Neural progenitor cell (in vitro differentiated cells): ENCODE measurements at regions not wholly inside any gene's neighbourhood (a gene's known extent, or its start where the extent isn't known, plus 50 kb on each side); places are given as distances from the start of the nearest gene placed in this dataset.

Source experiments
- DNase-seq: peaks from one replicate; pipeline ENCODE4 v3.0.0-alpha.2; 2016; ENCODE audit warnings: low spot score
- H2AFZ ChIP-seq: fragments of 200-600 bp; sonication (generic); replicated peaks from 2 replicates; pipeline ENCODE4 v1.6.1; 2016; ENCODE audit warnings: antibody characterized with exemption
- H3F3A ChIP-seq: fragments of 200-600 bp; sonication (generic); 2 replicates; pipeline ENCODE4 v1.6.1; 2016; ENCODE audit warnings: antibody characterized with exemption, low read depth
- H3K27ac ChIP-seq: fragments of 200-600 bp; sonication (generic); 2 replicates; pipeline ENCODE4 v1.5.1; 2016; ENCODE audit warnings: mild to moderate bottlenecking
- H3K27me3 ChIP-seq: fragments of 200-600 bp; sonication (generic); 2 replicates; pipeline ENCODE4 v1.6.1; 2016; ENCODE audit warnings: mild to moderate bottlenecking, moderate library complexity
- H3K36me3 ChIP-seq: fragments of 200-600 bp; sonication (generic); 2 replicates; pipeline ENCODE4 v1.5.1; 2016
- H3K4me1 ChIP-seq: fragments of 200-600 bp; sonication (generic); 2 replicates; pipeline ENCODE4 v1.6.1; 2016; ENCODE audit warnings: mixed run types
- H3K4me2 ChIP-seq: fragments of 200-600 bp; sonication (generic); 2 replicates; pipeline ENCODE4 v1.6.1; 2016
- H3K4me3 ChIP-seq: fragments of 200-600 bp; sonication (generic); 2 replicates; pipeline ENCODE4 v1.5.1; 2016
- H3K79me2 ChIP-seq: fragments of 200-600 bp; sonication (generic); 2 replicates; pipeline ENCODE4 v1.6.1; 2016; ENCODE audit warnings: low read depth
- H3K9ac ChIP-seq: fragments of 200-600 bp; sonication (generic); 2 replicates; pipeline ENCODE4 v1.6.1; 2016
- H3K9me3 ChIP-seq: fragments of 200-600 bp; sonication (generic); 2 replicates; pipeline ENCODE4 v1.5.1; 2016; ENCODE audit warnings: low read depth
- H4K20me1 ChIP-seq: fragments of 200-600 bp; sonication (generic); 2 replicates; pipeline ENCODE4 v1.6.1; 2016; ENCODE audit warnings: low read depth
- H3K27ac Mint-ChIP-seq: 3 replicates; pipeline ENCODE4 v1.8.0; 2021; ENCODE audit warnings: mixed read lengths
- H3K27me3 Mint-ChIP-seq: 2 replicates; pipeline ENCODE4 v1.8.0; 2022; ENCODE audit warnings: low read depth, mild to moderate bottlenecking, inconsistent platforms, moderate library complexity, mixed read lengths; ENCODE audit not compliant: insufficient read depth
- H3K36me3 Mint-ChIP-seq: 3 replicates; pipeline ENCODE4 v1.8.0; 2021; ENCODE audit warnings: mixed read lengths
- H3K4me1 Mint-ChIP-seq: 3 replicates; pipeline ENCODE4 v1.8.0; 2021; ENCODE audit warnings: mixed read lengths
- H3K4me3 Mint-ChIP-seq: 3 replicates; pipeline ENCODE4 v1.8.0; 2021; ENCODE audit warnings: mild to moderate bottlenecking, moderate library complexity, mixed read lengths
- H3K9me3 Mint-ChIP-seq: 3 replicates; pipeline ENCODE4 v1.8.0; 2020; ENCODE audit warnings: mixed read lengths
- EZH2 ChIP-seq: fragments of 200-600 bp; sonication (generic); IDR thresholded peaks from 2 replicates; pipeline ENCODE4 v1.6.1; 2017; ENCODE audit warnings: antibody characterized with exemption, mild to moderate bottlenecking, moderate library complexity
- EZH2phosphoT487 ChIP-seq: fragments of 200-600 bp; sonication (generic); IDR thresholded peaks from 2 replicates; pipeline ENCODE4 v1.6.1; 2017; ENCODE audit warnings: antibody characterized with exemption
- TF ChIP-seq, protein P1 (sequence below): fragments of 200-600 bp; sonication (generic); IDR thresholded peaks from 2 replicates; pipeline ENCODE4 v1.5.1; 2017; ENCODE audit warnings: antibody characterized with exemption, mild to moderate bottlenecking

GRCh38 chr1:102365071-102365470 is 368.3 kb upstream of the OLFM3 start:
- H3K9me3 ChIP-seq, result no peaks in the 10 kb centered on the region
- no peak overlapping the region for H3K27ac Mint-ChIP-seq
- no peak overlapping the region for H3K4me2 ChIP-seq
- no peaks in the 10 kb centered on the region for H3K27me3 ChIP-seq
- no peaks in the 10 kb centered on the region for H3K79me2 ChIP-seq
- TF ChIP-seq EZH2, result no peak
- TF ChIP-seq, protein P1, sequence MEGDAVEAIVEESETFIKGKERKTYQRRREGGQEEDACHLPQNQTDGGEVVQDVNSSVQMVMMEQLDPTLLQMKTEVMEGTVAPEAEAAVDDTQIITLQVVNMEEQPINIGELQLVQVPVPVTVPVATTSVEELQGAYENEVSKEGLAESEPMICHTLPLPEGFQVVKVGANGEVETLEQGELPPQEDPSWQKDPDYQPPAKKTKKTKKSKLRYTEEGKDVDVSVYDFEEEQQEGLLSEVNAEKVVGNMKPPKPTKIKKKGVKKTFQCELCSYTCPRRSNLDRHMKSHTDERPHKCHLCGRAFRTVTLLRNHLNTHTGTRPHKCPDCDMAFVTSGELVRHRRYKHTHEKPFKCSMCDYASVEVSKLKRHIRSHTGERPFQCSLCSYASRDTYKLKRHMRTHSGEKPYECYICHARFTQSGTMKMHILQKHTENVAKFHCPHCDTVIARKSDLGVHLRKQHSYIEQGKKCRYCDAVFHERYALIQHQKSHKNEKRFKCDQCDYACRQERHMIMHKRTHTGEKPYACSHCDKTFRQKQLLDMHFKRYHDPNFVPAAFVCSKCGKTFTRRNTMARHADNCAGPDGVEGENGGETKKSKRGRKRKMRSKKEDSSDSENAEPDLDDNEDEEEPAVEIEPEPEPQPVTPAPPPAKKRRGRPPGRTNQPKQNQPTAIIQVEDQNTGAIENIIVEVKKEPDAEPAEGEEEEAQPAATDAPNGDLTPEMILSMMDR, result no peak
- no peak for TF ChIP-seq EZH2phosphoT487
- H3K4me1 ChIP-seq, result no peaks in the 10 kb centered on the region
- no peaks in the 10 kb centered on the region for H3K36me3 ChIP-seq
- no peaks in the 10 kb centered on the region for H3K4me1 Mint-ChIP-seq
- no peaks in the 10 kb centered on the region for H3K36me3 Mint-ChIP-seq
- no peak overlapping the region for H3K27ac ChIP-seq
- H3F3A ChIP-seq, result no peaks in the 10 kb centered on the region
- H3K9ac ChIP-seq, result no peak overlapping the region
- H3K27me3 Mint-ChIP-seq, result no peaks in the 10 kb centered on the region
- no peaks in the 10 kb centered on the region for H4K20me1 ChIP-seq
- H3K9me3 Mint-ChIP-seq, result no peaks in the 10 kb centered on the region
- DNase-seq, result peak; percentile 6
- no peak overlapping the region for H2AFZ ChIP-seq
- H3K4me3 ChIP-seq, result no peak overlapping the region
- no peak overlapping the region for H3K4me3 Mint-ChIP-seq

DNA sequence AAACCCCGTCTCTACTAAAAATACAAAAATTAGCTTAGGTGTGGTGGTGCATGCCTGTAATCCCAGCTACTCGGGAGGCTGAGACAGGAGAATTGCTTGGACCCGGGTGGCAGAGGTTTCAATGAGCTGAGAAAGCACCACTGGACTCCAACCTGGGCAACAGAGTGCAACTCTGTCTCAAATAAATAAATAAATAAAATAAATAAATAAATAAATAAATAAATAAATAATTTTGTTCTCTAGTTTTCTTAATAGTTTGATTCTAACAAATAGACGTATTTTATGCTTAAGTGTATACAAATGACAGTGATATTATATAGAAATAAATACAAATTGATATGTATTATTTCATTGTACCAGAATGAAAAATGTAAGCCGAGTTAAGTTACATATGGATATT is 339.9 kb upstream of the OLFM3 start:
- Mint-ChIP-seq H3K4me1 (no peaks in the 10 kb centered on the region), H3K9me3 (no peaks in the 10 kb centered on the region), H3K27me3 (peaks cover 2% of the 10 kb centered on the region), H3K27ac (no peak overlapping the region), H3K36me3 (no peaks in the 10 kb centered on the region), H3K4me3 (no peak overlapping the region)
- no peak for TF ChIP-seq EZH2phosphoT487
- TF ChIP-seq, protein P1, result no peak
- Histone ChIP-seq H3K4me1 (no peaks in the 10 kb centered on the region), H3K27ac (no peak overlapping the region), H4K20me1 (no peaks in the 10 kb centered on the region), H3F3A (no peaks in the 10 kb centered on the region), H3K36me3 (no peaks in the 10 kb centered on the region), H2AFZ (no peak overlapping the region), H3K79me2 (no peaks in the 10 kb centered on the region), H3K4me2 (no peak overlapping the region), H3K4me3 (no peak overlapping the region), H3K9ac (no peak overlapping the region), H3K9me3 (no peaks in the 10 kb centered on the region), H3K27me3 (no peaks in the 10 kb centered on the region)
- DNase-seq, result no peak

- H3K4me1 ChIP-seq, result no peaks in the 10 kb centered on the region
- no peaks in the 10 kb centered on the region for H3K4me1 Mint-ChIP-seq
- no peaks in the 10 kb centered on the region for H4K20me1 ChIP-seq
- no peak overlapping the region for H3K4me2 ChIP-seq
- H3K36me3 ChIP-seq, result no peaks in the 10 kb centered on the region
- H3K9me3 ChIP-seq, result no peaks in the 10 kb centered on the region
- H3K4me3 Mint-ChIP-seq, result no peak overlapping the region
- no peaks in the 10 kb centered on the region for H3K9me3 Mint-ChIP-seq
- H3K36me3 Mint-ChIP-seq, result no peaks in the 10 kb centered on the region
- H2AFZ ChIP-seq, result no peak overlapping the region
- no peak overlapping the region for H3K27ac Mint-ChIP-seq
- no peak overlapping the region for H3K27ac ChIP-seq
- no peaks in the 10 kb centered on the region for H3F3A ChIP-seq
- H3K79me2 ChIP-seq, result no peaks in the 10 kb centered on the region
- no peak for DNase-seq
- TF ChIP-seq, protein P1, result no peak
- no peak for TF ChIP-seq EZH2
- no peak for TF ChIP-seq EZH2phosphoT487
- H3K9ac ChIP-seq, result no peak overlapping the region
- H3K4me3 ChIP-seq, result no peak overlapping the region
- H3K27me3 Mint-ChIP-seq, result no peaks in the 10 kb centered on the region
- H3K27me3 ChIP-seq, result no peaks in the 10 kb centered on the region
These were observed 321.5 kb upstream of the OLFM3 start for GRCh38 chr1:102318104-102318806.
